ENCODE measurements at regions not wholly inside any gene's neighbourhood (a gene's known extent, or its start where the extent isn't known, plus 50 kb on each side); places are given as distances from the start of the nearest gene placed in this dataset.

- TF ChIP-seq CTCF (IDR thresholded peaks at IDR 0.05 in 2 of 3, conservative IDR thresholded peaks at IDR 0.05 in 1 of 3; ENCODE audit: borderline replicate concordance in 1 of 3, insufficient read depth in 1 of 3, low read depth in 2 of 3, low read length in 2 of 3) (no peak), EZH2phosphoT487 (IDR thresholded peaks at IDR 0.05; ENCODE audit: borderline replicate concordance) (no peak), MAX (IDR thresholded peaks at IDR 0.05) (no peak), SP1 (IDR thresholded peaks at IDR 0.05; ENCODE audit: low read depth) (no peak), SRF (IDR thresholded peaks at IDR 0.05; ENCODE audit: low read depth) (no peak), POLR2AphosphoS5 (IDR thresholded peaks at IDR 0.05; ENCODE audit: low read depth, low read length) (no peak), ZNF274 (IDR thresholded peaks at IDR 0.05; ENCODE audit: low read depth, low read length) (no peak), CBX3 (IDR thresholded peaks at IDR 0.05; ENCODE audit: low read depth) (no peak), CEBPB (IDR thresholded peaks at IDR 0.05; ENCODE audit: low read depth) (no peak)
Measured at GRCh38 chr9:90460220-90460619, 182.4 kb downstream of the DIRAS2 start.
